Activated T-cell treated with anti-CD3 and anti-CD28 coated beads, Interleukin-2, amount 50 U/mL, for 24 hours (primary cell): ENCODE measurements at regions not wholly inside any gene's neighbourhood (a gene's known extent, or its start where the extent isn't known, plus 50 kb on each side); places are given as distances from the start of the nearest gene placed in this dataset.

ENCODE experiments used
- DNase-seq: peaks from one replicate; pipeline ENCODE4 v3.0.0-alpha.2; 2020
- H3K27ac Mint-ChIP-seq: 2 replicates; pipeline ENCODE4 v1.8.0; 2020; ENCODE audit warnings: mild to moderate bottlenecking, mixed read lengths
- H3K27me3 Mint-ChIP-seq: 2 replicates; pipeline ENCODE4 v1.8.0; 2020; ENCODE audit warnings: mixed read lengths
- H3K36me3 Mint-ChIP-seq: 2 replicates; pipeline ENCODE4 v1.8.0; 2020; ENCODE audit warnings: low read depth, mixed read lengths
- H3K4me1 Mint-ChIP-seq: 2 replicates; pipeline ENCODE4 v1.8.0; 2020; ENCODE audit warnings: low read depth, mixed read lengths
- H3K4me3 Mint-ChIP-seq: 2 replicates; pipeline ENCODE4 v1.8.0; 2020; ENCODE audit warnings: mild to moderate bottlenecking, moderate library complexity, mixed read lengths
- H3K9me3 Mint-ChIP-seq: 2 replicates; pipeline ENCODE4 v1.8.0; 2020; ENCODE audit warnings: mixed read lengths

DNA sequence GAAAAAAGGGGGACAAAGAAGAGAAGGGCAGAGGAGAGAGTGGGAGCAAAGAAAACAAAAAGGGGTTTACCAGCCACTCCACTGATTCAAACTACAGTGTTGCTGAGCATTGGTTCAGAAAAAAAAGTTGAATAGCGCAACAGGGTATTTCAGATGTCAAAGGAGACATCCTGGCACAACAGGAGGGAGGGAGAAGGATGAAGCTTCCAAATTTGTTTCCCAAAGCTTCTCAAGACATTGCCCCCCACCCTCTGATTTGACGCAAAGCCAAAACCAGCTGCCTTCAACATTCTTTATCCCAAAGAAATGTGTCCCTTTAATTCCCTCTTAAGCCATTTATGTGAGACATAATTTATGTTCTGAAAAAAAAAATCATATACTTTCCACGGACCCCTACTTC is 105.5 kb upstream of the TNC start:
- H3K4me1 Mint-ChIP-seq: no peaks in the 10 kb centered on the region
- H3K27ac Mint-ChIP-seq: no peak overlapping the region
- H3K4me3 Mint-ChIP-seq: no peak overlapping the region
- no peaks in the 10 kb centered on the region for H3K9me3 Mint-ChIP-seq
- H3K27me3 Mint-ChIP-seq: peaks cover 24% of the 10 kb centered on the region
- no peak for DNase-seq
- no peaks in the 10 kb centered on the region for H3K36me3 Mint-ChIP-seq

DNA sequence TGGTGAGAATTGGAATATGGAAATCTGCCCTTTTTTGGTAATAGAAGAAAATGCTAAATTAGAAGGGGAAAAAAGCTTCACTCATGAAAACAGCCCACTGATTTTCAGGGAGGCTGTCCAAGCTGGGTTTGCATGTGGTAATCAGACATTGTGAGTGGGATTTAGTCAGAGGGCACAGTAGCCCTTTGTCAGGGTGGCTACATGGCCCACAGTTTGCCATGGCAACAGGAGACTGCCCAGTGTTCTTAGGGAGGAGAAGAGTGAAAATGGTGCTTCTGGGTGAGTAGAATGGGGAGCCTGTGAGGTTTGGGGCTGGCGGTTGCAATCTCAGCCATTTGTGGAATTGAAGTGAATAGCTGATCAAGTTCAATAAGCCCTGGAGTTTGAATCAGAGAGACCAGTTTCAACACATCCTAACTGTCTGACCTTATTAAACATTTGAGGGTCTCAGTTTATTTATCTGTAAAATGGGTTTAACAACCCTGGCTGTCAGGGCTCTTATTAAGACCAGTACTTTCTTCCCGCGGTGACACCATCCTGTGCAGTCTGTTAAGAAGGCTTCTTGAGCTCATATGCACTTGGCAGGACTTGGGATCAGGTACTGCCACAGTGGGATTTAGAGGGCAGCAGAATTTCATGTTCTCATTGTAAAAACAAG is 107.6 kb upstream of the TNC start:
- H3K9me3 Mint-ChIP-seq: no peaks in the 10 kb centered on the region
- H3K27me3 Mint-ChIP-seq: peaks cover 24% of the 10 kb centered on the region
- DNase-seq: no peak
- H3K36me3 Mint-ChIP-seq: no peaks in the 10 kb centered on the region
- no peak overlapping the region for H3K4me3 Mint-ChIP-seq
- no peaks in the 10 kb centered on the region for H3K4me1 Mint-ChIP-seq
- no peak overlapping the region for H3K27ac Mint-ChIP-seq

DNA sequence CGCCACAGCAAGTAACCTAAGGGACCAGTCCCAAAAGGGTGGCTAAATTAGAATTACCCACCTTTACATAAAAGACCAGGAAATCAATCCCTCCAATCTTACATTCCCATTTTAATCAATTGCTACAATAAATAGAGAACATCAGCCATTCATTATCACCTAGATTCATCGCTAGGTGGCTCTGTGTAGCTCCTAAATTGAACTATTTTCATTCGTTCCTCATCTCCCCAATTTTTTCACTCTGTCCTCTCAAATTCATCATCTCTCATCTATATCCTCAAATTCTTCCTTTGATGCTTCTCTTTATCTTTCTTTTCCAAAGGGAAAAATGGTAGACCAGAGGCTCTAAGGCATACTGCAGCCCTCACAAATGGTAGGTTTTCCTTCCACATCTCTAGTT is 108.2 kb upstream of the TNC start:
- no peaks in the 10 kb centered on the region for H3K4me1 Mint-ChIP-seq
- H3K9me3 Mint-ChIP-seq: no peaks in the 10 kb centered on the region

DNA sequence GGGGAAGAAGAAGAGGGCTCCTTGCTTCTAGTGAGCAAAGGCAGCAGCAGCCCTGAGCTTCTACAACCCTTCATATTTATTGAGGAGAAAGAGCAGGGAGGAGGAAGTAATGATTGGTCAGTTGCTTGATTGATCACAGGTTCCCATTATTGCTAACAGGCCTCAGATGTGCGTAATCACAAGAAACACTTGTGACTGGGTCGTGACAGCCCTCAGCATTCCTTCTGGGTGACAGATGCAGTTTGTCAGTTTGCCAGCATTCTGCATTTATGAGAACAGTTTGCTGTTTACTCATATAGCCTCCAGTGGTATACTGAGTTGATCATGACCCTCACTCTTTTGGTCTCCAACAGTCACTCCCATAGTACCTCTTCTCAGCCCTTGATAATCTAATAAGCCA is 111.5 kb upstream of the TNC start:
- Mint-ChIP-seq H3K27ac (no peak overlapping the region), H3K4me1 (no peaks in the 10 kb centered on the region), H3K27me3 (peaks cover 28% of the 10 kb centered on the region), H3K9me3 (no peaks in the 10 kb centered on the region), H3K4me3 (no peak overlapping the region), H3K36me3 (no peaks in the 10 kb centered on the region)
- no peak for DNase-seq

More for the DNA sequence above, 108.2 kb upstream of the TNC start:
- H3K4me3 Mint-ChIP-seq: no peak overlapping the region
- peaks cover 22% of the 10 kb centered on the region for H3K27me3 Mint-ChIP-seq
- DNase-seq: no peak
- no peak overlapping the region for H3K27ac Mint-ChIP-seq
- H3K36me3 Mint-ChIP-seq: no peaks in the 10 kb centered on the region

DNA sequence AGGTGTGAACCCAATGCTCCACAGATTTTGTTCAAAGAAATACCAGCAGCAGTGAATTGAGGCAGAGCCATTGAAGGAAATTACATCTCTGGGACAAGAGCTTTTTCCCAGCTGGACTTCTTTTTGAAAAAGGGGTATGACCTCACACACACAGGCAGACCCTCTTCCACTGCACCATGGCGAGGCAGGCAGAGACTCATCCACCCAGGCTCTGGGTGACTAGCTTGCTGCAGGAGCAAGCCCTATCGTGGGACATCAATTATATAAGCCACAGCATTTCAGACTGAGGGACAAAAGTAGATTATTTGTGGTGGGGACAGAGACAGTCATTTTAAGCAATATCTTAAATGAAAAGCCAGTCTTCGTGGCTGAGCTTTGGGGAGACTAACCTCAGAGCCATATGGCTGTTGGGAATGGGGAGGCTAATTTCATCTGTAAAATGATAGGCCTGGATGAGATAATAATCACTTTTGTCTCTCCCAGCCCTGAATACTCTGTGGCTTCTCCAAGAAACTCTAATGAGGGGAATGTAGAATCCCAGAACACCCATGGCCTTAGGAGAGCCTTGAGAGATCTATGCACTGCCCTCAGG is 113.1 kb upstream of the TNC start:
- H3K27ac Mint-ChIP-seq: no peak overlapping the region
- DNase-seq: no peak

DNA sequence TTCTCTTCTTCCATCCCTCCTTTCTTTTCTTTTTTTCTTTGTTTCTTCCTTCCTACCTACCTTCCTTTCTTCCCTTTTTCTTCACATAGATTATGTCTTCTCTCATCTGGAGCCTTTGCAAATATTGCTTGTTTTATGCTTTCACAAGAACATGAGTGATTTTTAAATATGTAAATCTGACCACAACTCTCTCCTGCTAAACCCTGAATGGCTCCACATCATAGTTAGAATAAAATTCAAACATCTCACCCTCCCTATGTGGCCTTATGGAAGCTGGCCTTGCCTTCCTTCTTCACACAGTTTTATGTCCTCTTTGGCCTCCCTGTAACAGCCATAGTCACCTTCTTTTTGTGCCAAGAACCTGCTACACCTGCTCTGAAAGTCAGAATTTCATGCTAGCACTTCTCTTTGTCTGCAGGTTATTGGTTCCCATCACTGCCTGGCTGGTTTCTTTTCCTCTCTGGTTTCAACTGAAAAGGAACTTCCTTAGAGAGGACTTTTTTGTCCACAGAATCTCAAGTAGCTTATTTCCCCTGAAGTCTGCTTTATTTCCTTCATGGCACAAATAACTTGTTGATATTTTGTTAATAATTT is 114.3 kb upstream of the TNC start:
- no peaks in the 10 kb centered on the region for H3K9me3 Mint-ChIP-seq
- no peak for DNase-seq
- H3K4me1 Mint-ChIP-seq: no peaks in the 10 kb centered on the region
- no peaks in the 10 kb centered on the region for H3K36me3 Mint-ChIP-seq
- peaks cover 32% of the 10 kb centered on the region for H3K27me3 Mint-ChIP-seq
- no peak overlapping the region for H3K4me3 Mint-ChIP-seq
- no peak overlapping the region for H3K27ac Mint-ChIP-seq

More for the DNA sequence above, 113.1 kb upstream of the TNC start:
- Mint-ChIP-seq H3K4me3 (no peak overlapping the region), H3K27me3 (peaks cover 24% of the 10 kb centered on the region), H3K9me3 (no peaks in the 10 kb centered on the region), H3K36me3 (no peaks in the 10 kb centered on the region), H3K4me1 (no peaks in the 10 kb centered on the region)

DNA sequence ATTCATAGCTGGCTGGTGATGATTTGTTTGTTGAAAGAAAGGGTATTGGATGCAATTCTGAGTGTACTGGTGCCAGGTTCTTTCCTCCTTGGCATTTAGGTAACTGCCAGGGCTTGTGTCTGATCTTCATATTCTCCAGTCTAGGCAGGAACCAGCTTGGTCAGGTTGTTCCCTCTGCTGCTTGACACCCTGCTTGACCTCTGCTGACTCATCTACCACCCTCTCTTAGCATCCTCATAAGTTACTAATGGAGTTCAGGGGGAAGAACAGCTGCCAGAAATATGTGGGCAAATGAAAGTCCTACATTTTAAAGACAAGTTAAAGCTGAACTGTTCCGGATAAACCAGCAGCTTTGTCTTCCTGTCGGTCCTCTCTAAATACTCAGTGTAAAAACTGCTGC is 116.1 kb upstream of the TNC start:
- Mint-ChIP-seq H3K36me3 (no peaks in the 10 kb centered on the region), H3K4me1 (no peaks in the 10 kb centered on the region), H3K27ac (no peak overlapping the region), H3K9me3 (no peaks in the 10 kb centered on the region), H3K4me3 (no peak overlapping the region), H3K27me3 (peaks cover 42% of the 10 kb centered on the region)
- DNase-seq: no peak

DNA sequence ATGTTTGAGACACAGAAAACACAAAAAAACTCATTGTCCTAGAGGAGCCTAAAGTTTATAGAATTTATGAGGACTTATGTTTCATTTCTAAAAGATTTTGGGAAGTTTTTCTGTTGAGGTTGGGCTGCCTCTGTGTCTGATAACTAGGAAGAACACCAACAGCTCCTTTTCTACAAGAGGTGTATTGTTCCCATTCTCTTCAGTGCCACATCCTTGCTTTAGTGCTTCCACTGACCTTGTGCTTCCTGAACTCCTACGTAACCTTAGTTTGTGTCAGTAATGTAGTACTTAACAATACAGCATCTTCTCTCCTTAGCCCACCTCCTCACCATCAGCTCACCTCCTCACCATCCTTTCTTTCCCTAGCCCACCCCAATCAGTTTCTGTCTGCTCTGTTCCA is 117.3 kb upstream of the TNC start:
- peaks cover 43% of the 10 kb centered on the region for H3K27me3 Mint-ChIP-seq
- no peak overlapping the region for H3K4me3 Mint-ChIP-seq
- H3K36me3 Mint-ChIP-seq: no peaks in the 10 kb centered on the region
- no peak for DNase-seq
- H3K27ac Mint-ChIP-seq: no peak overlapping the region
- no peaks in the 10 kb centered on the region for H3K4me1 Mint-ChIP-seq
- no peaks in the 10 kb centered on the region for H3K9me3 Mint-ChIP-seq

DNA sequence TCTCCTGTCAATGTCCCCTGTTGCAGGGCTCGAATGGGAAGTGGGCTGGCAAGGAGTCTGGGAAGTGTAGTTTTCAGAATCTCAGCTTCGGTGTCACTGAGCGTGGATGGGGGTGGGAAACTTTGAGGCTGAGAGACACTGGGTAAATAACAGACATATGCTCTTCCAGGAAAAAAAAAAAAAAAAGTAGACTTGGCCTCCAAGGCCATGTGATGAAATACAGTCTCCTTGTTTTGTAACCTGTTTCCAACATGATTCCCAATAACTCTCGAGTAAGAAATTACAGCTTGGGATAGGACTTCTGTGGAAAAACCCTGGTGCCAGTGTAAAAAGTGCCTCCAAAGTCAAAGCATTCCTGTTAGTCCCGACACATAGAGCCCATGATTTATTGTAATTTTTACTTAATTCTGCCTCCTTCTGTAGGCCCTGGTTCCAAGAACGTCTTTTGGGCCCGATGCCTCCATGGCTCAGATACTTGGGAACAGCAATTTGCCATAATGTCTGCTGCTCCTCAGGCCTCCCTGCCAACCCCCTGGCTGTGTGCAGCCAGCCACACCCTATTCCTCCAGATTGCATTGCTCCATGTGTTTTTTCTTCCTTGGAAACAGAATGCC is 119.5 kb upstream of the TNC start:
- DNase-seq: no peak
- no peaks in the 10 kb centered on the region for H3K9me3 Mint-ChIP-seq
- H3K27me3 Mint-ChIP-seq: peaks cover 36% of the 10 kb centered on the region
- no peak overlapping the region for H3K4me3 Mint-ChIP-seq
- no peak overlapping the region for H3K27ac Mint-ChIP-seq
- H3K36me3 Mint-ChIP-seq: no peaks in the 10 kb centered on the region
- no peaks in the 10 kb centered on the region for H3K4me1 Mint-ChIP-seq

DNA sequence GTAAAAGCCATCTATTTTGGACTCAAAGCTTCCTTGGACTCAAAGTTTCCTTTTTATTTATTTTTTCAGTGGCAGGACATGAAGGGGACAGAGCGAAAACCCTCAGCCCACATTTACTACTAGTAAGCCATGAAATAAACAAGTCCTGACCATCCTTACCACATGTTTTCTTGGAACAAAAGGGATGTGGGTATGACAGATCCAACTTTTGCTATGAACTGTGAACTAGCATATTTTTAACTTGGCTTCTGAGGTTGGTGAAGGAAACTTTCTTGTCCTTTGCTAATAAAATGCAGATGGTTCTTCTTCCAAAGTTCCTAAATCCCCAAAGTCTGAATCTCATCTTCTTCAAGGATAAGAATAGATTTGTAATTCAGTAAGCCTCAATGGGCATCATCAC is 122.7 kb upstream of the TNC start:
- H3K4me3 Mint-ChIP-seq: no peak overlapping the region

DNA sequence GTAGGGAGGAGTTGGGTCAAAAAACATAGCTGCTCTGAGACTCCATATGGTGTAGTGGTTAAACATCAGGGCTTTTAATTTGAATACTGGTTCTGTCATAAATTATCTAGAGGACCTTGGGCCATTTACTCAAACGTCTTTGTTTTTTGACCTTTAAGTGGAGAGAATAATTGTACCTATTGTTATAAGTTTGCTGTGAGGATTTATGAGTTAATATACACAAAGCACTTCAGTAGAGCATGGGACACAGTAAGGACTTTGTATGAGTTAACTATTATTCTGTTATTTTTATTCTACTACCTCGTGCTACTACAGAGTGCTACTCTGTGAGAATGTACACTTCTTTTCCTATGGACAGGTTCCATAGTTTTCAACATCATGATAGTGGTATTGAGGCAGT is 123.7 kb upstream of the TNC start:
- Mint-ChIP-seq H3K36me3 (no peaks in the 10 kb centered on the region), H3K4me1 (no peaks in the 10 kb centered on the region), H3K27me3 (peaks cover 20% of the 10 kb centered on the region), H3K4me3 (no peak overlapping the region), H3K9me3 (no peaks in the 10 kb centered on the region), H3K27ac (no peak overlapping the region)
- DNase-seq: no peak

More for the DNA sequence above, 122.7 kb upstream of the TNC start:
- Mint-ChIP-seq H3K9me3 (no peaks in the 10 kb centered on the region), H3K36me3 (no peaks in the 10 kb centered on the region), H3K4me1 (no peaks in the 10 kb centered on the region), H3K27ac (no peak overlapping the region), H3K27me3 (peaks cover 21% of the 10 kb centered on the region)
- no peak for DNase-seq

DNA sequence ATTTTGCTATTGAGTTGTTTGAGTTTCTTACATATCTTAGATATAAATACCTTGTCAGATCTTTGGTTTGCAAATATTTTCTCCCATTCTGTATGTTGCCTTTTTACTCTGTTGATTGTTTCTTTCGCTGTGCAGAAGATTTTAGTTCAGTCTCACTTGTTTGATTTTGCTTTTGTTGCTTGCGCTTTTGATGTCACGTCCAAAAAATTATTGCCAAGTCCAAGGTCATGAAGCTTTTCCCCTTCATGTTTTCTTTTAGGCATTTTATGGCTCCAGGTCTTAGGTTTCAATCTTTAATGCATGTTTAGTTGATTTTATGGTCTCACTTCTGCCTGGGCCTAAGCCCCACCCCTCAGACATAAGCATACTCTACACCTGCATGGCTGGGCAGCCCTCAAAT is 131.5 kb upstream of the TNC start:
- peaks cover 12% of the 10 kb centered on the region for H3K27me3 Mint-ChIP-seq
- H3K4me3 Mint-ChIP-seq: no peak overlapping the region
- no peaks in the 10 kb centered on the region for H3K36me3 Mint-ChIP-seq
- no peak overlapping the region for H3K27ac Mint-ChIP-seq
- no peaks in the 10 kb centered on the region for H3K4me1 Mint-ChIP-seq
- DNase-seq: no peak
- H3K9me3 Mint-ChIP-seq: no peaks in the 10 kb centered on the region

DNA sequence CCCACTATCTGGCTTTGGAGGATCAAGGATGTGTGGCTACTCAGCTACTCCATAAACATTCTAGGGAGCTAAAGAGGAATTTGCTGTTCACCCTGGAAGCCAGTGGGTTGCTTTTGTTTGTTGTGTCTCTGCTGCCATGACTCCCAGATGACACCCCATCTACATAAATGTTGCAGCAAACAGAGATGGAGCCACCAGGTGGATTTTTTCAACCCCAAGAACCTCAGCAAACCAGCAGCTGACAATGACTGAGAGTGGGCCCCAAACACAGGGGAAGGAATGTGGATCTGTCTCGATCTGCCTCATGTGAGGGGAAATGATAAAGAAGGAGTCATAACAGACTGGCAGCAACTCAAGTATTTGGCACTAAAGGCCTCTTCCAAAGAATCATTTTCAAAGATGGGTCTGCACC is 132.7 kb upstream of the TNC start:
- no peak for DNase-seq
- Mint-ChIP-seq H3K27ac (no peak overlapping the region), H3K9me3 (no peaks in the 10 kb centered on the region), H3K4me1 (no peaks in the 10 kb centered on the region), H3K36me3 (no peaks in the 10 kb centered on the region), H3K27me3 (peaks cover 15% of the 10 kb centered on the region), H3K4me3 (no peak overlapping the region)

DNA sequence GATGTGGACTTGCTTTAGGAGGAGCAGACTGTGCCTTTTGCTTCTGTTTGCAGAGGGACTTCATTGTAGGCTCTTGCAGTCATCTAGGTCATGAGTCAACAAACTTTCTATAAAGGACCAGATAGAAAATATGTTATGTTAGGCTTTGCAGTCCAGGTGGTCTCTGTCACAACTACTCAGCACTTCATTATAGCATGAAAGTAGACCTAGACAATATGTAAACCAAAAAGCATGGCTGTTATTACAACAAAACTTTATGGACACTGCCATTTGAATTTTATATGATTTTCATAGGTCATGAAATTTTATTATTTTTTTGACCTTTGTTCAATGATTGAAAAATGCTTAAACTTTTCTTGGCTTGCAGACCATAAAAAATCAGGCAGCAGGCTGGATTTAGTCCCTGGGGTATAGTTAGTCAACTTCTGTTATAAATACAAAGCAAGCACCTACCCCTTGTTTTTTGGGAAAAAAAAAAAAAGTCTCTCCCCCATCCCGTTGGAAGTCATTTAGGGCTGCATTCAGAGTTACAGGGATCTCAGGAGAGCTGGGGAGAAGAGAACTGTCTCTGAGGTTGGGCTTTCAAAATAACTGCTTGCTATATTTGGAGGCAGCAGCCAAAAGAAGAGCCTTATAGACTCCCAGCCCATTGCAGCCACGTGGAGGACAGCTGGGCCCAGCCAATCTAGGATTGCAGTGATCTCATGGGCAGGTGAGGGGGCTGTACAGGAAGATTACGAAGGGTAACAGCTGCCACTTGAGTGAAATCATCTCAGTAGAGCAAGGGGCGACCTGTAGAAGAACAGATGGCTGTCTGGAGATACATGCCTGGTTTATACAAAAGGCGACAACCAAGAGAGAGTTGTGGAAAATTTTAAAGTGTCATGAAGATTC is 136.6 kb upstream of the TNC start:
- Mint-ChIP-seq H3K27me3 (peaks cover 17% of the 10 kb centered on the region), H3K4me3 (no peak overlapping the region), H3K36me3 (no peaks in the 10 kb centered on the region), H3K4me1 (no peaks in the 10 kb centered on the region), H3K9me3 (no peaks in the 10 kb centered on the region), H3K27ac (no peak overlapping the region)
- DNase-seq: no peak
